NB4 (cell line): ENCODE measurements at regions not wholly inside any gene's neighbourhood (a gene's known extent, or its start where the extent isn't known, plus 50 kb on each side); places are given as distances from the start of the nearest gene placed in this dataset.

ENCODE experiments used
- DNase-seq: peaks from one replicate; pipeline ENCODE4 v3.0.0; 2010; ENCODE audit warnings: low read depth
- H3K4me3 ChIP-seq: one replicate; pipeline ENCODE4 v1.5.1; 2011; ENCODE audit warnings: mild to moderate bottlenecking, low read depth, low read length, moderate library complexity
- CTCF ChIP-seq: IDR thresholded peaks from one replicate; pipeline ENCODE4 v1.5.1; 2012; ENCODE audit warnings: low read depth, low read length
- MAX ChIP-seq: IDR thresholded peaks from 2 replicates; pipeline ENCODE4 v1.6.1; 2011; ENCODE audit warnings: low read depth, low read length
- MYC ChIP-seq: IDR thresholded peaks from 2 replicates; pipeline ENCODE4 v1.6.1; 2011; ENCODE audit warnings: low read depth, low read length
- POLR2A ChIP-seq: IDR thresholded peaks from 2 replicates; pipeline ENCODE4 v1.6.1; 2011; ENCODE audit warnings: mild to moderate bottlenecking; ENCODE audit not compliant: insufficient read length; ENCODE audit errors: extremely low read depth

GRCh38 chr2:51995293-51995692 lies 963.4 kb upstream of the NRXN1 start:
- no peak overlapping the region for H3K4me3 ChIP-seq
- TF ChIP-seq MYC (no peak), MAX (no peak), CTCF (no peak), POLR2A (no peak)
- DNase-seq = no peak

GRCh38 chr2:51994123-51994763 lies 962.3 kb upstream of the NRXN1 start:
- TF ChIP-seq MYC (no peak), POLR2A (no peak), CTCF (no peak), MAX (no peak)
- H3K4me3 ChIP-seq = no peak overlapping the region
- no peak for DNase-seq

GRCh38 chr2:51990684-51991083 lies 958.8 kb upstream of the NRXN1 start:
- DNase-seq = no peak
- no peak overlapping the region for H3K4me3 ChIP-seq
- TF ChIP-seq MAX = no peak
- TF ChIP-seq CTCF = no peak
- TF ChIP-seq POLR2A = no peak
- TF ChIP-seq MYC = no peak

- DNase-seq = no peak
- H3K4me3 ChIP-seq = no peak overlapping the region
- TF ChIP-seq MAX = no peak
- no peak for TF ChIP-seq CTCF
- TF ChIP-seq POLR2A = no peak
- no peak for TF ChIP-seq MYC
These were observed 954.2 kb upstream of the NRXN1 start for GRCh38 chr2:51986101-51986500.

- TF ChIP-seq CTCF (no peak), POLR2A (no peak), MYC (no peak), MAX (no peak)
- no peak for DNase-seq
- H3K4me3 ChIP-seq = no peak overlapping the region
These were observed 949.9 kb upstream of the NRXN1 start for GRCh38 chr2:51981783-51982182.
